ENCODE measurements at regions not wholly inside any gene's neighbourhood (a gene's known extent, or its start where the extent isn't known, plus 50 kb on each side); places are given as distances from the start of the nearest gene placed in this dataset.

DNA sequence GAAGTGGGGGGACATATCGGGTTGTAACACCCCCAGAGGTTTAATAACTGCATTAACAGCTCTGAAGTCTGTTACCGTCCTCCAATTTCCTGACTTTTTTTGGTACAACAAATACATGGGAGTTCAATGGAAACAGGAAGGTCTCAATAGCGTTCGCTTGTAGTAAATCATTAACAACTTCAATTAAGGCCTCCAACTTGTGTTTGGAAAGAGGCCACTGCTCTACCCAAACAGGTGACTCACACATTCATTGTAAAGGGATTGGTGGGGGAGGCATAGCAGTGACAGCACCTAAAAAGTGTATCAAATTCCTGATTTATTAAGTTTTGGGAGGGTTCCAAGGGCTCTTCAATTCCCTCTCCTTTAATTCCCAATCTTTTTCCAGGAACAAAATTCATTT is 1046.2 kb upstream of the AMELY start:
- TF ChIP-seq POLR2A (IDR thresholded peaks at IDR 0.05; ENCODE audit: low read length) (no peak), GATA1 (IDR thresholded peaks at IDR 0.05; ENCODE audit: low read depth, low read length) (no peak)
- no peak for DNase-seq

DNA sequence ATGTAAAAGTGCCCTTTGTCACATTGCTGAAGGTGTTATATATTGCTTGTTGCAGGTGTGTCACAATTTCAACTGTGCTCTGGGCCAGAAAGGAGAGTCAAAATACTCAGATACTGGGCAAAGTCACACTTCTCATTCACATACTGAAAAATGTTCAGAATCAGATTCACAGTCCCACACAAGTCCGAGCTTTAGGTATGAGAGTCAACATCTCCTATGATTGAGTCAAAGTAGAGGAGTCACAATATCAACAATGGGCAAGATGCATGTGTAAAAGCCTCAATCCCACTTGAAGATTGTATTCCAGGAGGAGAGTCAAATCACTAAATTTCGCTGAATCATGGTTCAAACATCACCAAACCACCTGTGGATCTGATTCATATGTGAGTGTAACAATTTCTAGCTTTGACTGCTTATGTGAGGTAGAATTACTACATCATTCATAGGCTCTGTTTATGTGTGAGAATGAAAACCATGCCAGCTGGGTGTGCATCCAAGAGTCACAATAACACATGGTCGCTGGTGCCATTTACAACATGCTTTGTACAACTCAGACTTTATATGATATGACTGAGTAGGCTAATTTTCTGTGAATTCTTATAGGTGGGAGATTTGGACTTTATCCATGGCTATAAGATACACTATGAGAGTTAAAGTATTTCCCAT is 1039.8 kb upstream of the AMELY start:
- no peak for TF ChIP-seq POLR2A (IDR thresholded peaks at IDR 0.05; ENCODE audit: low read length)
- TF ChIP-seq GATA1 (IDR thresholded peaks at IDR 0.05; ENCODE audit: low read depth, low read length): no peak
- no peak for DNase-seq

DNA sequence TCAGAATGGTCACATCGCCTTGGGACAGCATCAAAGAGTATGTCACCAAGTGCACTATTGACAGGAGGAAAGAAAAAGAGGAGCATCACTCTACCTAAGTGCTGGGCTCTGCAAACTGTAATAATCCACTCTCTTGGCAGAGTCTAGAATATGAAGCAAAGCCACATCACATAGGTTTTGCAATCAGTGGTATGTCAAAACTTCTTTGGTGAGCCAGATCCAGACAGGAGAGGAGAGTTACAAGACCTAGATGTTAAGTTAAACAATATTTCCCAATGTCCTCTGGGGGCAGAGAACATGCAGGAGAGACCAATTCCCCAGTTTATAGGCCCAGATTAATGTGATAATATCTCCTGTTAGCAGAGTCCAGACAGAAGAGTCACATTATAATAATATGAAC is 1032.6 kb upstream of the AMELY start:
- DNase-seq: no peak
- TF ChIP-seq POLR2A (IDR thresholded peaks at IDR 0.05; ENCODE audit: low read length) (no peak), GATA1 (IDR thresholded peaks at IDR 0.05; ENCODE audit: low read depth, low read length) (no peak)

DNA sequence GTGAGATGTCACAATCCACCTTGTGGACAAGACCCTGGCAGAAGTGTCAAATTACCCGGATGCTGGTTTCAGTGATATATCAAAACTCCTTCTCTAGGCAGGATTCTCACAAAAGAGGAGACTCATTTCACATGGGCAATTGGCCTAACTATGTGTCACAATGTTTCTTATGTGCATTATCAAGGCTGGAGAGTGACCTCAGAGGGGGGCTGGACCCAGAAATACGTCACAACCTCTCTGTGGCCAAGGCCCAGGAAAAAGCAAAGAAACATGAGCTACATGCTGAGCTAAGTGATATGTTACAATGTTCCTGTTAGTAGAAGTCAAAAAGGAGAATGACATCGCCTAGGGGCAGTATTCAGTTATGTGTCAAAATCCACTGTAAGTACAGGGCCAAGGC is 1031.2 kb upstream of the AMELY start:
- TF ChIP-seq POLR2A (IDR thresholded peaks at IDR 0.05; ENCODE audit: low read length): no peak
- no peak for TF ChIP-seq GATA1 (IDR thresholded peaks at IDR 0.05; ENCODE audit: low read depth, low read length)
- DNase-seq: no peak

DNA sequence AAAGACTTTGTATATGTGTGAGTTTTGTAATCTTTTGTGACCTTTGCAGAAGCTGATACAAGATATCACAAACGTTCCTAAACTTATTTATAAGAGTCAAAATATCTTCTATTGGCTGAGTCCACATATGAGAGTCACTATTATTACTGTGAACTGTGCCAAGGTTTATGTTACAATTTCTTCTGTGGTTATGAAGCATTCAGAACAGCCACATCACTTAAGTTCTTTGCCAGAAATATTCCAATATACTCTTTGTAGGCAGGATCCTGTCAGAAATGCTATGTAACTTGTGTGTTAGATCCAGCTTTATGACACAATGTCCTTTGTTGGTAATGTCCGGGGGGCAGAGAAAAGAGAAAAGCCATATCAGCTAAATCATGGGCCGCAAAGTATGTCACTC is 1030.3 kb upstream of the AMELY start:
- DNase-seq: no peak
- TF ChIP-seq GATA1 (IDR thresholded peaks at IDR 0.05; ENCODE audit: low read depth, low read length): no peak
- no peak for TF ChIP-seq POLR2A (IDR thresholded peaks at IDR 0.05; ENCODE audit: low read length)

DNA sequence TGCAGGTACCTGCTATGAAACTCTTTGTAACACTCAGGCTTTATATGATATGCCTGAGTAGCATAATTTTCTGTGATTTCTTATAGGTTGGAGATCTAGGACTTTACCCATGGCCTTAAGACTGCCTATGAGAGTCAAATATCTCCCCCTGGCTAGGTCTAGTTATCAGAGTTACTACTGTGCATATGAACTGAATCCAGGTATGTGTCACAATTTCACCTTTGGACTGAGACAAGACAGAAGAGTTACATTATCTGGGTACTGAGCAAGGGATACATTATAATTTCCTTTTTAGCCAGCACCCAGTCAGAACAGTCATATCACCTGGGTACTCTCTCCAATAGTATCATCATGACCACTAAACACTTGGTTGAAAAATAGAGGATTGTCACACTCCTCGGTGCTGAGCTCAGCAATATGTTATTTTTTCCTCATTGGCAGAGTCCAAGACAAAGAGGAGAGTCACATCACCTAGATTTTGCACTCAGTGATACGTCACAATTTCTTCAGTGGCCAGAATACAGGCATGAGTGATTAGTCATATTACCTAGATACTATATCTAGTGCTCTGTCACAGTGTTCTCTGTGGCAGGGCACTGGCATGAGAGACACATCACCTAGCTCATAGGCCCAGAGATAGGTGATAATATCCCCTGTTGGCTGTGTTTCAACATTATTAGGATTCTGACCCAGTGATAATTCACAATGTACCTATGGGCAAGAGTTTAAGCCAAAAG is 1027.6 kb upstream of the AMELY start:
- TF ChIP-seq GATA1 (IDR thresholded peaks at IDR 0.05; ENCODE audit: low read depth, low read length) (no peak), POLR2A (IDR thresholded peaks at IDR 0.05; ENCODE audit: low read length) (no peak)
- no peak for DNase-seq

DNA sequence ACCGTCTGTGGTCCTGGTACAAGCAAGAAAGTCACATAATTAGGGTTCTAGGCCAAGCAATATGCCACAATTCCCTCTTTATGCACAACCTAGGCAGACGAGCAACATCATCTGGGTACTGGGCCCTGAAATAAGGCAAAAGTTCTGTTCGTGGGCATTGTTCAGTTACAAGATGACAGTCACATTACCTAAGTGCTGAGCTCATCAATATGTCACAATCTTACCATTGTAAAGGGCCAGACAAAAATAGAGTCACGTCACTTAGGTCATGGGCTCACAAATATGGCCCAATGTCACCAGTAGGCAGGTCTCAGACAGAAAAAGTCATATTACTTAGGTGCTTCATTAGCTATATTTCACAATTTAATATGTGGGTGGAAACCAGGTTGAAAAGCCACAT is 1025.3 kb upstream of the AMELY start:
- TF ChIP-seq GATA1 (IDR thresholded peaks at IDR 0.05; ENCODE audit: low read depth, low read length) (no peak), POLR2A (IDR thresholded peaks at IDR 0.05; ENCODE audit: low read length) (no peak)
- no peak for DNase-seq

DNA sequence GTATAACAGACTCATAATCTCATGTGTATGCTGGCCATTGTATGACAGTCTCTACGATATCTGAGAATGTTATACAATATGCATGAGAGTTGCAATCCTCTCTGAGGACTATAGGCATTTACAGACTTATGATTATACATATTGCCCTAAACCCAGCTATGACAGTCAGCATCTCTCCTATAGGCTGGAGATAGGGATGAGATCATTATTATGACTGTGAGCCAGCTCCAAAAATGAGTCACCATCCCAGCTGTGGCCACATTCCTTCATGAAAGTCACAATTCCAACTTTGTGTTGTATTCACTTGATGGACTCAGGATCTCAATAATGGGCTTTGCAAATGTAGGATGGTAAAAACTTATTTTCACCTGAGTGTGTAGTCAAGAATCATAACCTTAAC is 1024.5 kb upstream of the AMELY start:
- peak in 1 of 2 experiments; percentile 0 for DNase-seq
- TF ChIP-seq POLR2A (IDR thresholded peaks at IDR 0.05; ENCODE audit: low read length): no peak
- no peak for TF ChIP-seq GATA1 (IDR thresholded peaks at IDR 0.05; ENCODE audit: low read depth, low read length)

DNA sequence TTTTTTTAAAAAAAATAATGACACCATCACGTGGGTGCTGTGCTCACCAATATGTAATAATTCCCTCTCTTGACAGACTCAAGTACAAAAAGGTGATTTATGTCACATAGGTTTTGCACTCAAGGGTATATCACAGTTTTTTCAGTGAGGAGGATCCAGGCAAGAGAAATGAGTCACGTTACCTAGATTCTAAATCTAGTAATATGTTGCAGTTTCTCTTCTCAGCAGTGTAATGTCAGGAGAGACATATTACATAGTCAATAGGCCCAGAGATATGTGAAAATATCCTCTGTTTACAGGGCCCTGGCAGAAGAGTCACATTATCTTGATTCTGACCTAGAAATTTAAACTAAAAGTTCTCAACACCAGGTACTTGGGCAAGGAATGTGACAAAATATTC is 1024.1 kb upstream of the AMELY start:
- DNase-seq: no peak
- TF ChIP-seq GATA1 (IDR thresholded peaks at IDR 0.05; ENCODE audit: low read depth, low read length) (no peak), POLR2A (IDR thresholded peaks at IDR 0.05; ENCODE audit: low read length) (no peak)

DNA sequence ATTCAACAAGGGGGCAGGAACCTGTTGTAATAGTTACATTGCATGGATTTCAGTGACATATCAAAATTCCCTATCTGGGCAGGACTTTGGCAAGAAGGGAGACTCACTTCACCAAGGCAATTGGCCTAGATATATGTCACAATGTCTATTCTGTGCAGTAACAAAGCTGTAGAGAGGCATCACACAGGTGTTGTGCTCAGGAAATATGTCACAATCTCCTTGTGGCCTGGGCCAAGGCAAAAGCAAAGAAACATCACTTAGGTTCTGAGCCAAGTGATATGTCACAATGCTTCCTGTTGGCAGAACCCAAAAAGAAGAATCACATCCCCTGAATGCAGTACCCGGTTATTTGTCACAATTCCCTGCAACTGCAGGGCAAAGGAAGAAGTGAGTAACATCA is 1020.9 kb upstream of the AMELY start:
- TF ChIP-seq POLR2A (IDR thresholded peaks at IDR 0.05; ENCODE audit: low read length) (no peak), GATA1 (IDR thresholded peaks at IDR 0.05; ENCODE audit: low read depth, low read length) (no peak)
- no peak for DNase-seq

DNA sequence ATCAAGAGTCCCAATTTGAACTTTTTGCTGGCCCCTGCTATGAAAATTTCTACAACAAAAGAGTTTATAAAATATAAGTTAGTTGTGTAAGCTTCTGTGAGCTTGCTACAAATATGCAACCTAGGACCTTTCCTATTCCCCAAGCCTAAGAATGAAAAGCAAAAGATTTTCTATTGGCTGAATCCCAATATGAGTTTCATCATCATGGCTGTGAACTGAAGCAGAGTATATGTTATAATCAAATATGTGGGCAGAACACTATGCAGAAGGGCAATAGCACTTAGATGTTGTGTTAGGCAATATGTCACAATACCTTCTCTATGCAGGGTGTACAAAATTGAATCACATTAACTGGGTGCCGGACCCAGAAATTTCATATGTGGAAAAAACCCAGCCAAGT is 1018.3 kb upstream of the AMELY start:
- no peak for TF ChIP-seq POLR2A (IDR thresholded peaks at IDR 0.05; ENCODE audit: low read length)
- TF ChIP-seq GATA1 (IDR thresholded peaks at IDR 0.05; ENCODE audit: low read depth, low read length): no peak
- no peak for DNase-seq

DNA sequence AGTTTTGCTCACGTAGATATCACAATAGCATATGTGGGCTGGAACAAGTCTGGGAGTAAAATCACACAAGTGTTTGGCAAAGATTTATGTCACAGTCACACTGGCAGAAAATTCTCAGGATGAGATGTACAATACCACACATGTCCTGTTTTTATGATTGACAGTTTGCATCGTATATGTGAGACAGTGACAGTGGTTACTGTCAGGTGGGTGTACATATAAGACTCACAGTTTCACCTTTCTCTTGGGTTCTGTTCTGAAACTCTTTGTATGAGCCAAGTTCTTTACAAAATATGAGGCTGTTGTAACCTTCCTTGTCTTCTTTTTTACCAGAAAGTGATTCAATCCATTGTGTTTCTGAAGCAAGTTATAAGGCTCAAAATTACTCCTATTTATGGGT is 1012.5 kb upstream of the AMELY start:
- DNase-seq: no peak
- TF ChIP-seq GATA1 (IDR thresholded peaks at IDR 0.05; ENCODE audit: low read depth, low read length): no peak
- no peak for TF ChIP-seq POLR2A (IDR thresholded peaks at IDR 0.05; ENCODE audit: low read length)

DNA sequence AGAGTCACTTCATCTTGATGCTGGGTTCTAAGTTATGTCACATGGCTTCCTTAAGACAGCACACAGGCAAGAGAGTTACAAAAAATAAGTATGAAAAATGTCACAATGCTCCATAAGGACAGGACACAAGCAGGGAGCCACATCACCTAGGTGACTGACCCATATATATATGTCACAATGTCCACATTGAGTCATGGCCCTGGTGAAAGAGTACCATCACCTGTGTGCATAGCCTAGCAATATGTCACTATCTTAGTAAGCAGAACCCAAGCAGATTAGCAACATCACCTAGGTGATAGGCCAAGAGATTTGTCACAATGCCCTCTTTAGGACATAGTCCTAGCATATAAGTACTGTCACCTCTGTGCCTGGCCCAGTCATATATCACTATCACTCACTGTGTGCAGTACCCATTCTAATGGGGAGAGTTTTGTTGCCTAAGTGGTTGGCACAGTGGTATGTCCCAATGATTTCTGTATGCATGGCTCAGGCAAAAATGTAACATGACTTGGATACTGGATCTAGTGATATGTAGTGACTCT is 1012.0 kb upstream of the AMELY start:
- DNase-seq: no peak
- no peak for TF ChIP-seq GATA1 (IDR thresholded peaks at IDR 0.05; ENCODE audit: low read depth, low read length)
- no peak for TF ChIP-seq POLR2A (IDR thresholded peaks at IDR 0.05; ENCODE audit: low read length)

DNA sequence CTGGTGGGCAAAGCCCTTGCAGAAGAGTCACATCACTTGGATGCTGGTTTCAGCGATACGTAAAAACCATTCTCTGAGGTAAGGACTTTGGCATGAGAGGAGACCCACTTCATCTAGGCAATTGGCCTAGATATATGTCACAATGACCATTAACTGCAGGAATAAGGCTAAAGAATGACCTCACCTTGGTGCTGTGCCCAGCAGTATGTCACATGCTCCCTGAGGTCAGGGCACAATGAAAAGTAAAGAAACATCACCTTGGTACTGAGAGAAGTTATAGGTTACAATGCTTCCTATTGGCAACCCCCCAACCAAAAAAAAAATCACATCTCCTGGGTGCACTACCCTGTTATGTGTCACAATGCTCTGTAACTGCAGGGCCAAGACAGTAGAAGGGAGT is 1008.8 kb upstream of the AMELY start:
- DNase-seq: no peak
- TF ChIP-seq POLR2A (IDR thresholded peaks at IDR 0.05; ENCODE audit: low read length): no peak
- no peak for TF ChIP-seq GATA1 (IDR thresholded peaks at IDR 0.05; ENCODE audit: low read depth, low read length)

DNA sequence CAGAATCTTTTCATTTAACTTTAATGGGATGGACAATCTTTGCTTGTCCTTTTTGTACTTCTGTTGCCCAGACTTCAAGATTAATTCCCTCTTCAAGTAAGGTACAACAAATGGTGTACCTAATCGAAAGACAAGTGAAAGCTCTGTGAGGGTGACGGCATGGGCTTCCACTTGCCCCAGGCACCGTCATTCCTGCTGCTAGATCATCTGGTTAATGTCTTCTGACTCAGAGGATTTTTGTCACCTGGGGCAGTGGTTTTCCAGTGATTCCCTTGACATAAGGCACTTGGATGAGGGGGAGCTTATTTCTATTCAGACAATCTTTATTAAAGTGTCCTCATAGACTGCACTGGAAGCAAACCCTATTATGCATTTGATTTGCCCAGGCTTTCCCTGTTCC is 977.0 kb upstream of the AMELY start:
- DNase-seq: no peak
- TF ChIP-seq GATA1 (IDR thresholded peaks at IDR 0.05; ENCODE audit: low read depth, low read length): no peak
- TF ChIP-seq POLR2A (IDR thresholded peaks at IDR 0.05; ENCODE audit: low read length): no peak

Data from erythroblast (primary cell).